ENCODE measurements at regions not wholly inside any gene's neighbourhood (a gene's known extent, or its start where the extent isn't known, plus 50 kb on each side); places are given as distances from the start of the nearest gene placed in this dataset.

- no peak for DNase-seq
- Histone ChIP-seq H3K4me3 (no peak overlapping the region), H3K27ac (no peak overlapping the region), H3K4me1 (no peaks in the 10 kb centered on the region), H3K9me3 (no peaks in the 10 kb centered on the region), H3K36me3 (ENCODE audit: low read depth, missing control alignments) (no peaks in the 10 kb centered on the region), H3K27me3 (no peaks in the 10 kb centered on the region)
- WGBS, 2 donors = 91 to 92% methylated on average over 2 of the region's 2 CpGs
- TF ChIP-seq, protein P1, sequence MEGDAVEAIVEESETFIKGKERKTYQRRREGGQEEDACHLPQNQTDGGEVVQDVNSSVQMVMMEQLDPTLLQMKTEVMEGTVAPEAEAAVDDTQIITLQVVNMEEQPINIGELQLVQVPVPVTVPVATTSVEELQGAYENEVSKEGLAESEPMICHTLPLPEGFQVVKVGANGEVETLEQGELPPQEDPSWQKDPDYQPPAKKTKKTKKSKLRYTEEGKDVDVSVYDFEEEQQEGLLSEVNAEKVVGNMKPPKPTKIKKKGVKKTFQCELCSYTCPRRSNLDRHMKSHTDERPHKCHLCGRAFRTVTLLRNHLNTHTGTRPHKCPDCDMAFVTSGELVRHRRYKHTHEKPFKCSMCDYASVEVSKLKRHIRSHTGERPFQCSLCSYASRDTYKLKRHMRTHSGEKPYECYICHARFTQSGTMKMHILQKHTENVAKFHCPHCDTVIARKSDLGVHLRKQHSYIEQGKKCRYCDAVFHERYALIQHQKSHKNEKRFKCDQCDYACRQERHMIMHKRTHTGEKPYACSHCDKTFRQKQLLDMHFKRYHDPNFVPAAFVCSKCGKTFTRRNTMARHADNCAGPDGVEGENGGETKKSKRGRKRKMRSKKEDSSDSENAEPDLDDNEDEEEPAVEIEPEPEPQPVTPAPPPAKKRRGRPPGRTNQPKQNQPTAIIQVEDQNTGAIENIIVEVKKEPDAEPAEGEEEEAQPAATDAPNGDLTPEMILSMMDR (IDR thresholded peaks at IDR 0.05) = no peak
- TF ChIP-seq POLR2A (IDR thresholded peaks at IDR 0.05) = no peak
- intact Hi-C loops (cut with DNase I; ENCODE audit: low total_unique reads) = no loop called here
Observed at GRCh38 chr1:67969446-67969845, 81.0 kb downstream of the DIRAS3 start.

DNA sequence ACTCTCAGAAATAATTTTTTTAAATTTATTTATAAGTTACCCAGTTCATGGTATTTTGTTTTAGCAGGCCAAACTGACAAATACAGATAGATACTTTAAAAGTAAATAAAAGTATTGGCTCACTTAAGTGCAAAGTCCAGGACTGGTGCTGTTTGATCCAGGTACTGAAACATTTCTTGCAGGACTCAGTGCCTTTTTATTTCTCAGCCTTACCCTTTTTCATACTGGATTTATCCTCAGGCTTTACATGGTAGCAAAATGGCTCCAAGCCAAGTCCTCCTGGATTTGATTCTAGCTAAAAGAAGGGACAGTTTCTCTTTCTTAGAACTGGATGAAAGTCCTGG lies 83.8 kb downstream of the DIRAS3 start:
- Histone ChIP-seq H3K27me3 (no peaks in the 10 kb centered on the region), H3K36me3 (ENCODE audit: low read depth, missing control alignments) (no peaks in the 10 kb centered on the region), H3K4me3 (no peak overlapping the region), H3K27ac (no peak overlapping the region), H3K4me1 (no peaks in the 10 kb centered on the region), H3K9me3 (no peaks in the 10 kb centered on the region)
- intact Hi-C loops (cut with DNase I; ENCODE audit: low total_unique reads) = no loop called here
- DNase-seq = no peak
- TF ChIP-seq POLR2A (IDR thresholded peaks at IDR 0.05) = no peak
- TF ChIP-seq, protein P1 (IDR thresholded peaks at IDR 0.05) = no peak

GRCh38 chr1:67965995-67966665 lies 84.3 kb downstream of the DIRAS3 start:
- H3K4me3 ChIP-seq = no peak overlapping the region
- intact Hi-C loops (cut with DNase I; ENCODE audit: low total_unique reads) = no loop called here
- WGBS, 2 donors = 94% methylated on average over 2 of the region's 2 CpGs
- H3K9me3 ChIP-seq = no peaks in the 10 kb centered on the region
- TF ChIP-seq, protein P1 (IDR thresholded peaks at IDR 0.05) = no peak
- TF ChIP-seq POLR2A (IDR thresholded peaks at IDR 0.05) = no peak
- no peaks in the 10 kb centered on the region for H3K27me3 ChIP-seq
- H3K4me1 ChIP-seq = no peaks in the 10 kb centered on the region
- DNase-seq = no peak
- H3K36me3 ChIP-seq (ENCODE audit: low read depth, missing control alignments) = no peaks in the 10 kb centered on the region
- H3K27ac ChIP-seq = no peak overlapping the region

DNA sequence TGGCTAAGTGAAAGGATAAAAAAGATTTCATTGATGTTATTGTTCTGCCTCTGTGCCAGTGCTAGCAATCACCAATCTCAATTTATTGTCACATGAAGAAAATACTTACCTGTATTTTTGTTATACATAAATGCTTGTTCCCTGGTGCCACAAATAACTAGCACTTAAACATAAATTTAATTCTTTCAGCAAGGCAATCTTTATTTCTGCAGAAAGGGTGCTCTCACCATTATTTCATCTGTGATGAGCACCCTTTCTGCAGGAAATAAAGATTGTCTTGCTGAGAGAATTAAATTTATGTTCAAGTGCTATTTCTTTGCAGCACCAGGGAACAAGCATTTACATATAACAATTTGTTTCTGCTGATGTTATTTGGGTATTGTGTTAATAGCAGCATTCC lies 87.2 kb downstream of the DIRAS3 start:
- TF ChIP-seq, protein P1 (IDR thresholded peaks at IDR 0.05) = no peak
- TF ChIP-seq POLR2A (IDR thresholded peaks at IDR 0.05) = no peak
- no peak for DNase-seq

DNA sequence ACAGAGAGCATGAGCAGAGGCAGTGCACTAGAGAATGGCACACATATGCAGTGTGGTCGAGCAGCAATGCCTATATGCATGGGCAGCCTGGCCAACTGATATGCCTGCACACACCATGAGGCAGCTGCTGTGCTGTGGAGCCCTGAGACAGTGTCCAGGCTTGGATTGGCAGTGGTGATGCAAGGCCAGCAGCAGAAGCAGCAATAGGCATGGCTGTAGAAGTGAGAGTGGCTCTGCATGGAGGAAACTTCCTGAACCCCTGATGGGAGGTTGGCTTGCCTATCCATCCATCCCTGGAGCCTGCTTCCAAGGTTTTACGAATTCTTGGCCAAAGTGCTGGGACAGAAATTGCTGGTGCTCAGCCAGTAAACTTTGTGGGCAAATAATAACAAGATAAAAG lies 89.7 kb downstream of the DIRAS3 start:
- intact Hi-C loops (cut with DNase I; ENCODE audit: low total_unique reads) = no loop called here
- H3K4me1 ChIP-seq = peaks cover 6% of the 10 kb centered on the region
- no peaks in the 10 kb centered on the region for H3K9me3 ChIP-seq
- no peak overlapping the region for H3K4me3 ChIP-seq
- 77 to 82% methylated on average over 2 of the region's 2 CpGs for WGBS, 2 donors
- H3K27ac ChIP-seq = no peak overlapping the region
- H3K36me3 ChIP-seq (ENCODE audit: low read depth, missing control alignments) = no peaks in the 10 kb centered on the region
- no peaks in the 10 kb centered on the region for H3K27me3 ChIP-seq
- DNase-seq = no peak
- TF ChIP-seq POLR2A (IDR thresholded peaks at IDR 0.05) = no peak
- TF ChIP-seq, protein P1 (IDR thresholded peaks at IDR 0.05) = no peak

More for the DNA sequence above, 87.2 kb downstream of the DIRAS3 start:
- H3K4me3 ChIP-seq = no peak overlapping the region
- H3K9me3 ChIP-seq = no peaks in the 10 kb centered on the region
- H3K4me1 ChIP-seq = no peaks in the 10 kb centered on the region
- intact Hi-C loops (cut with DNase I; ENCODE audit: low total_unique reads) = no loop called here
- H3K27ac ChIP-seq = no peak overlapping the region
- no peaks in the 10 kb centered on the region for H3K36me3 ChIP-seq (ENCODE audit: low read depth, missing control alignments)
- no peaks in the 10 kb centered on the region for H3K27me3 ChIP-seq
